Stimulated activated CD8-positive, alpha-beta memory T cell treated with anti-CD3 and anti-CD28 coated beads, Interleukin-4, amount 100 ng/mL, for 24 hours (primary cell): ENCODE measurements at regions not wholly inside any gene's neighbourhood (a gene's known extent, or its start where the extent isn't known, plus 50 kb on each side); places are given as distances from the start of the nearest gene placed in this dataset.
A peak's percentile ranks its signal among the peaks of the same experiment; 100 is the strongest.
"Not testable (repeated sequence)": the region's sequence is repeated elsewhere in the genome, so short reads cannot be mapped to it uniquely, and the experiment has no call there.

Experiments used
- DNase-seq: peaks from one replicate; pipeline ENCODE4 v3.0.0-alpha.2; 2020; ENCODE audit warnings: low read depth

DNA sequence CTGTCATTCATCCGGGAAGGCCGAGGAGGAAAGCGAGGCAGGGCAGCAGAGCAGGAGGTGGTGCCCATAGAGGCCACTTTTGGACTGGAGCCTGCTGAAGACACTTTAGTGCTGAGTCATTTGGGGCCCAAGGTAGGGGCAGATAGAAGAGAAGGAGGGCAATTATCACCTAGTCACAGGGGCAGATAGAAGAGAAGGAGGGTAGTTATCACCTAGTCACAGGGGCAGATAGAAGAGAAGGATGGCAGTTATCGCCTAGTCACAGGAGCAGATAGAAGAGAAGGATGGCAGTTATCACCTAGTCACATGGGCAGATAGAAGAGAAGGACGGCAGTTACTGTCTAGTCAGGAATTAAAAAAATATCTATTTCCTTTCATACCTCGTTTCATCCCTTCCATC lies 1372.6 kb downstream of the FOXD4L5 start:
- not testable (repeated sequence) for DNase-seq

DNA sequence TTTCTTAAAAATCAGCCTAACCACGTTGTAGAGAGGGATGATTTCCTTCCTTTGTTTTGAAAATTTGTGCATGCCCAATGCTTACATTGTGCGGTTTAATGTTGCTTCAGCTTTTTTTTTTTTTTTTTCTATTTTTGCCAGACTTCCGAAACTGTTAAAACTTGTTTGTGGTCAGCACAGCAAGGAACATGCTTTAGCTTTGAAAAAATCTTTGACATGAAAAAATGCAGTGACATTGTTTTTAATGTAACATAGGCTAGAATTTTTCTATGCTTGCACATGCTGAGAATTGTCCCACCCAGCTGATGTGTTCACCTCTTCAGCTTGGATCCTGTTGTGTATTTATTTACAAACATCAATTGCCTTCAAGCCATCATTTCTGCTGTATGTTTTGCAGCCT lies 1375.9 kb downstream of the FOXD4L5 start:
- DNase-seq = not testable (repeated sequence)

GRCh38 chr9:63899637-63900190 lies 1385.3 kb downstream of the FOXD4L5 start:
- not testable (repeated sequence) for DNase-seq

DNA sequence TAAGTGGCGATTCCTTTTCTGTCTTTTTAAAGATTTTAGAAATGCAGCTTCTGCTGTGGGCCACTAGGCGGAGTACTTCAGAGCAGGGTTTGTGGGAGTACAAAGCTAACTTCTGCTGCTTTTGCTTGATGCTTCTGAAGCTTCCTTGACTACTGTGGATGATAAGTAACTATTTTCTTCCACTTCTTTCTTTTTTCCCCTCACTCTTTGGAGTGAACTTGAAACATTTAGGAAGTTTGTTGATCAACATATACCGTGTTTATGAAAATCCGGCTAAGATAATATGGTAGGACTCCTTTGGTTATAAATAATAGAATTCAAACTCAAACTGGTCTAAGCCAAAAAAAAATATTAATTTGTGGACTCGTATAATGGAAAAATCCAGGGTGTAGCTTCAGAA lies 1403.6 kb downstream of the FOXD4L5 start:
- not testable (repeated sequence) for DNase-seq

- not testable (repeated sequence) for DNase-seq
Measured at GRCh38 chr9:63876380-63876779, 1408.6 kb downstream of the FOXD4L5 start.

DNA sequence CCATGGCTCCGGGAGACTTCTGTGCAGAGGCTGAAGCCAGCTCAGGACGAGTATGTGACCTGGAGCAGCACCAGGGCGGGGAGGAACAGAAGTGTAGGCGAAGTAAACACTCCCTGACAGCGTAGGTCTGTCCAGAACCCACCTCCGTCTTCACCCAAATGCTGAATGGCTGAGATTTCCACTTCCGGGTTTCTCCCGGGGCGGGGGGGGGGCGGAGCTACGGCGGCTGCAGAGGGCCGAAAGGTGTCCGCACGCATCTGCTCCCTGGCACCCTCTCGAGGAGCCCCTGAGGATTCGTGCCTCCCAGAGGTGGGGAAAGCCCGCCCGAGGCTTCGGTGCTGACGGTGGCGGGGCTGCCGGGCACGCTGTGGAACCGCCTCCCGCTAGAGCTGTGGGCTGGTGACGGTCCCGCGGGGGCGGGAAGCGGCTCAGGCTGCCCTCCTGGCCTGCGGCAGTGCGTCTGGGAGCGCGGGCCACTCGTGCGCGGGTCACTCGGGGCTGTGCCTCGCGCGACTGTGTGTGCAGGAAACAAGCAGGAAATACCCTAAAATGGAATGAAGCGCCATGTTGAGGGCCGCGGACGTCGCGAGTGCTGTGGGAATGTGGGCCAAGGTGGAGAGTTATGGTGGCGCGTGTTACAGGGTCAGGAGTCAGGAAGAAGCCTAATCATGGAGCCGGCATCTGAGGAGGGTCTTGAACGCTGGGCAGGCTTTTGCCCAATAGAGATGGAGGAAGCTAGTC lies 1425.4 kb downstream of the FOXD4L5 start:
- DNase-seq = no peak

DNA sequence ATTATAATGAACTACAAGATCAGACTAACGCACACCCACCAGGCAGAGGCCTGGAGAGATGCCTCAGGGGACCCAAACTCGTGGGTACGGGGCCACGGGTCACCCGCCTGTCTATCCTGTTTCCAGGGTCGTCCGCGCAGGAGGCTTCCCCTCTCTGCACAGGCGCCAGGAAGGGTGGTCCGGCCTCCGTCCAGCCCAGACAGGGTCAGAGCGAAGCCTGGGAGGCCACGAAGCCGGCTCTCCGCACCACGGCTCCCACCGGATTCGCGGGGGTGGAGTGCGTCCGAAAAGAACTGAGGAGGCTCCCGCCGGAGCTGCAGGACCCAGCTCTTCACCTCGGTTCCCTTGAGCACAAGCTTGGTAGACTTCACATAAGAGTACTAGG lies 1425.9 kb downstream of the FOXD4L5 start:
- DNase-seq = not testable (repeated sequence)

- not testable (repeated sequence) for DNase-seq
Measured at GRCh38 chr9:63853140-63853751, 1431.8 kb downstream of the FOXD4L5 start.

DNA sequence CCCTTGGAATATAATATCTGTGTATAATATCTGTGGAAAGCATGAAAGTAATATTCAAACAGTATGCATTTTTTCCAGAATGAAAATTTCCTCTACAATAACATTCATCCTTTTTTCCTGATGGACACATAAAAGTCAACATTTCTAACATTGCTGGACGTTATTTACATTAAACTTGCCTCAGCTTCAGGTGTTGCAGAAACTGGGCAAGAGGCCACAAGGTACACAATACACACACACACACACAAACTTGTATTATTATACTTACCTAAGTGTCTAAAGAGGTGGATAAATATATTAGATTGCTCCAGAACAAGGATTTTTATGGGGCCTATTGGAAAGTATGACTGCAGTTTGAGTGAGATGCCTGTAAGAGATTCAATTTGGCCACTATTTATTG lies 1460.2 kb downstream of the FOXD4L5 start:
- DNase-seq = not testable (repeated sequence)

GRCh38 chr9:63823375-63824201 lies 1461.4 kb downstream of the FOXD4L5 start:
- not testable (repeated sequence) for DNase-seq

- not testable (repeated sequence) for DNase-seq
Measured at GRCh38 chr9:63822615-63823374, 1462.2 kb downstream of the FOXD4L5 start.

GRCh38 chr9:63821293-63821692 lies 1463.7 kb downstream of the FOXD4L5 start:
- not testable (repeated sequence) for DNase-seq

- DNase-seq = not testable (repeated sequence)
Measured at GRCh38 chr9:63820882-63821281, 1464.1 kb downstream of the FOXD4L5 start.

GRCh38 chr9:63820383-63820782 lies 1464.6 kb downstream of the FOXD4L5 start:
- DNase-seq = not testable (repeated sequence)

DNA sequence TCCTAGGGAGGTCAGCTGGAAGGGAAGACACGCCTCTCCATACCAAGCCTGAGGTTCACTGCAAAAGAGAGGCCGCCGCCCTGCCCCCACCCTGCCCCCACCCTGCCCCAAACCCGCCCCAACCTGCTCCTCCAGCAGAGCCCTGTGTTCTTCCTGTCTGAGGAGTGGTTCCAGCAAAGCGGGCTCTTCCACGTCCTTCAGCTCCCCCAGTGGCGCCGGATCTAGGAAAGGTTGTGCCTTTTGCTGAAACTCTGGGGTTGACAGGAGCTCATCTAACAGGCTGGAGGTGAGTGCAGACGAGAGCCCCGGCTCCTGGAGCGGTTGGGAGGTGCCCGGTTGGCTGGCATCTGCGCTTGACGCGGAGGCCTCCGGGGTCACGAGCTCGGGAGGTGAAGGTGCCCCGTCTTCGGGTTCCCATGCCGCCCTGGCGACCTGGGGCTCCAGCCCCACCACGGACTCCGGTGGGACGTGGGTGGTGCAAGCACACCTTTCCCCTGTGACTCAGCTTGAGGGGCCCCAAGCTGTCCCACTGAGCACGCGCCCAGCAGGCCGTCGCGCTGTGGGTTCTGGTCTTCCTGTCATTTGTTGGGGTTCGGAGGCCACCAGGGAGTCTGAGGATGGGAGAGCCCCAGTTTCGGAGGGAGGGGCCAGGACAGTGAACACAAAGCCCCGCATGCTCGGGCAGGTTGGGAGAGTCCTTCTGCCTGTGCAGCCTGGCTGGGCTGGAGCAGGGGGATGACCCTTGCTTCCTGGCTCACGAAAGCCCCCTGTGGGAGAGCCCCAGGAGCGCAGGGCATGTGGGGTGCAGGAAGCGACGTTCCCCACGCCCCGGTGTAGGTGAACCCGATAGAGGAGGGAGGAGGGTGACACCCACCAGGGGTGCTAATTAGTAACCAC lies 1467.1 kb downstream of the FOXD4L5 start:
- peak; percentile 49 for DNase-seq

GRCh38 chr9:63816751-63817621 lies 1468.0 kb downstream of the FOXD4L5 start:
- peak; percentile 62 for DNase-seq

GRCh38 chr9:63814970-63815669 lies 1469.9 kb downstream of the FOXD4L5 start:
- DNase-seq = not testable (repeated sequence)

DNA sequence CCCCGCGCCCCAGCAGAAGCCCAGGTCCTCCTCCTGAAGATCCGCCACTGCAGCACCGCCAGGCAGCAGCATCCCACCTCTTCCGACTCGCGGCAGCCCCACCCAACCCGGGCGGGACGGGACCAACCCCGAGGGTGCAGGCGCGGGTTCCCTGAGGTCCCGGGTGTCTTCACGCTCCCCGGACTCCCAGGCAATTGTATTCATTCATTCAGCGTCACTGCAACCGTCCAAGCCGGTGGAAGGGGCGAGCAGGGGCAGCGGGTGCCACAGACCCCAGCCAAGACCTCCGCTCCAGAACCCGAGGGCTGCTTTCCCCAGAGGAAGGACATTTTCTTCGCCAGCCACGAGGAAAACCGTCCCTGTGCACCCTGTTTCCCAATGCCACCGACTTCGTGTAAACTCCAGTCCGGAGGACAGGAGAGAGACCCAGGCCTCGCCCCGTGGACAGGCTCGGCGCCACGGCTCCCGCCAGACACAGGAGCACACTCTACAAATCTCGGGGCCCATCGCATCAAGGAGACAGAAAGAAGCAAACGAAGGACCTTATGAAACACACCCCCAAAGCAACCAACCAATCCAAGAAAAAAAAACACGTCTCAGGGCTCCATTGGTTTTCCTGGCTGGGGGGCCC lies 1471.5 kb downstream of the FOXD4L5 start:
- not testable (repeated sequence) for DNase-seq
